Left lung (tissue), 4 donors: ENCODE measurements at regions not wholly inside any gene's neighbourhood (a gene's known extent, or its start where the extent isn't known, plus 50 kb on each side); places are given as distances from the start of the nearest gene placed in this dataset.
A peak's percentile ranks its signal among the peaks of the same experiment; 100 is the strongest.

ENCODE experiments used
- ATAC-seq: fragments of 200-7000 bp; cut with Tn5 transposase; one replicate; pipeline ENCODE4 v1.9.1; 2020; ENCODE audit warnings: moderate library complexity
- DNase-seq, 4 donors: peaks; one replicate each; pipeline ENCODE4 v3.0.0-alpha.2; 2013 to 2020
- H3K27ac ChIP-seq, 2 donors: fragments of 200-600 bp; sonication (generic) in 1 of 2; one replicate each; pipeline versions ENCODE4 v1.5.0 to v1.8.0; 2020 to 2021
- H3K27me3 ChIP-seq, 2 donors: fragments of 200-600 bp; sonication (generic) in 1 of 2; one replicate each; pipeline versions ENCODE4 v1.5.0 to v1.8.0; 2020 to 2021
- H3K36me3 ChIP-seq, 2 donors: fragments of 200-600 bp; sonication (generic) in 1 of 2; one replicate each; pipeline versions ENCODE4 v1.5.0 to v1.8.0; 2020 to 2021
- H3K4me1 ChIP-seq, 2 donors: fragments of 200-600 bp; one replicate each; pipeline ENCODE4 v1.8.0; 2021
- H3K4me3 ChIP-seq, 2 donors: fragments of 200-600 bp; sonication (generic) in 1 of 2; one replicate each; pipeline versions ENCODE4 v1.5.0 to v1.8.0; 2020 to 2021; ENCODE audit warnings: mild to moderate bottlenecking in 1 of 2
- H3K9me3 ChIP-seq, 2 donors: fragments of 200-600 bp; sonication (generic) in 1 of 2; one replicate each; pipeline versions ENCODE4 v1.5.0 to v1.8.0; 2020 to 2021
- CTCF ChIP-seq, 2 donors: fragments of 200-600 bp; sonication (generic) in 1 of 2; IDR thresholded peaks; one replicate each; pipeline versions ENCODE4 v1.5.0 to v1.8.0; 2021; ENCODE audit warnings: antibody characterized with exemption in 2 of 2
- intact Hi-C, 2 donors: fragments of 100-400 bp; cut with DNase I; formaldehyde crosslinking; loops; one replicate each; pipeline versions ENCODE4 v1.11.2 to v1.14.2; 2022
- donor health status: DM: no; HTN: yes; CAD: no.
- donor health status: DM: no; HTN: no; CAD: no.

GRCh38 chr2:35409762-35410161 lies 945.8 kb upstream of the CRIM1 start:
- Histone ChIP-seq H3K27me3 (no peaks in the 10 kb centered on the region), H3K27ac (no peak overlapping the region), H3K4me3 (no peak overlapping the region), H3K9me3 (no peaks in the 10 kb centered on the region), H3K36me3 (no peaks in the 10 kb centered on the region), H3K4me1 (no peaks in the 10 kb centered on the region)
- DNase-seq: no peak
- ATAC-seq: no peak
- intact Hi-C loops: no loop called here
- no peak for TF ChIP-seq CTCF (IDR thresholded peaks at IDR 0.05)

DNA sequence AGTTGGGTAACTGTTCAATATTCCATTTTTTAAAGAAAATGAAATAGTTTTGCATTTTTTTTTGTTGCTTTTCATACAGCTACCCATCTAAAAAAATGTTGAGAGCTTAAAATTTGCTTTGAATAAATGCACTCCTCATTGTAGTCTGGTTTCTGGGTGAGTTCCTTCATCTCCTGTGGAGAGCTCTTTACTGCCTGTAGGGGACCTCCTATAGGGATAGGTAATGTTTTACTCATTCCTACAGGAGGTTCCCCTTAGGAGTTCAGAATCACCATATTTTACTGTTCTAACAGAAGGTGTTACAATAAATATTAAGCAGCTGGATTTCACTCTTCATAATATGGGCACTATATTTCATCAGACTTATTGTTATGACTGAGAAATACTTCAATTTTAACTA lies 947.3 kb upstream of the CRIM1 start:
- H3K4me3 ChIP-seq: no peak overlapping the region
- ATAC-seq (no peak), DNase-seq (no peak)
- no peak overlapping the region for H3K27ac ChIP-seq
- TF ChIP-seq CTCF (IDR thresholded peaks at IDR 0.05): no peak
- intact Hi-C loops: no loop called here
- no peaks in the 10 kb centered on the region for H3K27me3 ChIP-seq
- H3K36me3 ChIP-seq: no peaks in the 10 kb centered on the region
- no peaks in the 10 kb centered on the region for H3K4me1 ChIP-seq
- H3K9me3 ChIP-seq: no peaks in the 10 kb centered on the region

DNA sequence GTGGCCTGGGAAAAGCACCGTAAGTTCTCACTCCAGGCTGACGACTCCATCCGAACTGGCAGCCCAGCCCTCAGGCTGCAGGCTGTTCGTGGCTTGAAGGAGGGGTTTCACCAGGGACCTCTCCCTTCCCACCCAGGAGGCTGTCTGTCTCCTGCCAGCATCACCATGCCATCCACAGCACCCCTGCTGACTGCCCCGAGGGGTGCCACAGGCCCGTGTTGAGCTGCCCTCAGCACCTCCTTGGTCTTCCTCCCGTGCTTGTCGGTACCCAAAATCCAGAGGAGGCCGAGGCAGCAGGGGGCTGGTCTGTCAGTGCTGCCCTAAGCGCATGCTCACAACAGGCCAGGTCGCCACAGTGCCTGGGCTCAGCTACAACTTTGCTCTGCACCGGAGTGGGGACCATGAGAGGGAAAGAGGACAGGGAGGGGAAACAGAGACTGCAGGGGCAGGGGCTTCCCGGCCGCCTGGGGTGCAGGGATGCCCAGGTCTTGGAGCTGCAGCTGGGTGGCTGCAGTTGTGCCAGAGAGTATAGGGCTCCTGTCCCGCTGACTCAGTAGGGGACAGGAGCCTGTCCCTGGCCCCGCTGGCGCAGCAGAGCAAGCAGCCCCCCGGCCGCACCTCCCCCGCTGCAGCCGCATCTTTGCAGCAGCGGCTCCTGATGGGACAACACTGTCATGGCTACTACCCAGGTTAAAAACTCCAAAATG lies 963.7 kb upstream of the CRIM1 start:
- no peaks in the 10 kb centered on the region for H3K36me3 ChIP-seq
- no peak overlapping the region for H3K27ac ChIP-seq
- DNase-seq: peak in 1 of 4 donors; percentile 58
- H3K27me3 ChIP-seq: no peaks in the 10 kb centered on the region
- intact Hi-C loops: no loop called here
- H3K4me1 ChIP-seq: no peaks in the 10 kb centered on the region
- TF ChIP-seq CTCF (IDR thresholded peaks at IDR 0.05): no peak
- peaks cover 0 to 9% of the 10 kb centered on the region in 2 donors for H3K9me3 ChIP-seq
- no peak for ATAC-seq
- H3K4me3 ChIP-seq: no peak overlapping the region

- no peaks in the 10 kb centered on the region for H3K9me3 ChIP-seq
- H3K4me1 ChIP-seq: no peaks in the 10 kb centered on the region
- DNase-seq (no peak), ATAC-seq (no peak)
- intact Hi-C loops: no loop called here
- no peaks in the 10 kb centered on the region for H3K27me3 ChIP-seq
- no peak overlapping the region for H3K4me3 ChIP-seq
- no peaks in the 10 kb centered on the region for H3K36me3 ChIP-seq
- TF ChIP-seq CTCF (IDR thresholded peaks at IDR 0.05): no peak
- H3K27ac ChIP-seq: no peak overlapping the region
These were observed 976.8 kb upstream of the CRIM1 start for GRCh38 chr2:35378791-35379190.

GRCh38 chr2:35374845-35375244 lies 980.7 kb upstream of the CRIM1 start:
- no peak for DNase-seq
- no peak for ATAC-seq
- Histone ChIP-seq H3K4me1 (no peaks in the 10 kb centered on the region), H3K4me3 (no peak overlapping the region), H3K27me3 (no peaks in the 10 kb centered on the region), H3K27ac (no peak overlapping the region), H3K36me3 (no peaks in the 10 kb centered on the region), H3K9me3 (no peaks in the 10 kb centered on the region)
- TF ChIP-seq CTCF (IDR thresholded peaks at IDR 0.05): no peak
- intact Hi-C loops: no loop called here
